GM12864 (cell line): ENCODE measurements at regions not wholly inside any gene's neighbourhood (a gene's known extent, or its start where the extent isn't known, plus 50 kb on each side); places are given as distances from the start of the nearest gene placed in this dataset.

Experiments
- DNase-seq: peaks from one replicate; pipeline ENCODE4 v3.0.0-alpha.2; 2011; ENCODE audit warnings: low read depth
- H3K4me3 ChIP-seq: 2 replicates; pipeline ENCODE4 v1.5.1; 2011; ENCODE audit warnings: mild to moderate bottlenecking, low read depth, low read length, control low read depth
- TF ChIP-seq, protein P1 (sequence below): IDR thresholded peaks from 2 replicates; pipeline ENCODE4 v1.5.1; 2011; ENCODE audit warnings: low read depth, mild to moderate bottlenecking, moderate library complexity, low read length, control low read depth, inconsistent platforms; ENCODE audit errors: missing control alignments

DNA sequence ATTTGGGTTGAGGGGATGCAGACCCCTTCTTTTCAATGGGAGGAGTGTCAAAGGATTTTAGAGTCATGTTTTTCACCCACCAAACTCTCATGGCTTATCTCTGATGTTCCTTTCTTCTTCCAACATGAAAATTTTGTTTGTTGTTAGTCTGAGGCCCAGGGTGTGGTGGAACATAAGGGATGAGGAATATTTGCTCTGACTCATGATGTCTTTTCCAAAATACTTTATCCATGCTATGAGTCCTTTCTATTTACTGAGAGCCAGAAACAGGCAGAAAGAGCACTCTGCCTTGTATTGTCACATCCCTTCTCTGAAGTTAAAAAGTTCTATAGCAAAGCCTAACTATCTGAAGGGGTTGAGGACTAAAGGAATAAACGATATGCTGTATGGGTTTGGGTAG is 61.6 kb upstream of the GYPA start:
- TF ChIP-seq, protein P1, sequence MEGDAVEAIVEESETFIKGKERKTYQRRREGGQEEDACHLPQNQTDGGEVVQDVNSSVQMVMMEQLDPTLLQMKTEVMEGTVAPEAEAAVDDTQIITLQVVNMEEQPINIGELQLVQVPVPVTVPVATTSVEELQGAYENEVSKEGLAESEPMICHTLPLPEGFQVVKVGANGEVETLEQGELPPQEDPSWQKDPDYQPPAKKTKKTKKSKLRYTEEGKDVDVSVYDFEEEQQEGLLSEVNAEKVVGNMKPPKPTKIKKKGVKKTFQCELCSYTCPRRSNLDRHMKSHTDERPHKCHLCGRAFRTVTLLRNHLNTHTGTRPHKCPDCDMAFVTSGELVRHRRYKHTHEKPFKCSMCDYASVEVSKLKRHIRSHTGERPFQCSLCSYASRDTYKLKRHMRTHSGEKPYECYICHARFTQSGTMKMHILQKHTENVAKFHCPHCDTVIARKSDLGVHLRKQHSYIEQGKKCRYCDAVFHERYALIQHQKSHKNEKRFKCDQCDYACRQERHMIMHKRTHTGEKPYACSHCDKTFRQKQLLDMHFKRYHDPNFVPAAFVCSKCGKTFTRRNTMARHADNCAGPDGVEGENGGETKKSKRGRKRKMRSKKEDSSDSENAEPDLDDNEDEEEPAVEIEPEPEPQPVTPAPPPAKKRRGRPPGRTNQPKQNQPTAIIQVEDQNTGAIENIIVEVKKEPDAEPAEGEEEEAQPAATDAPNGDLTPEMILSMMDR = no peak
- DNase-seq = no peak
- no peak overlapping the region for H3K4me3 ChIP-seq

DNA sequence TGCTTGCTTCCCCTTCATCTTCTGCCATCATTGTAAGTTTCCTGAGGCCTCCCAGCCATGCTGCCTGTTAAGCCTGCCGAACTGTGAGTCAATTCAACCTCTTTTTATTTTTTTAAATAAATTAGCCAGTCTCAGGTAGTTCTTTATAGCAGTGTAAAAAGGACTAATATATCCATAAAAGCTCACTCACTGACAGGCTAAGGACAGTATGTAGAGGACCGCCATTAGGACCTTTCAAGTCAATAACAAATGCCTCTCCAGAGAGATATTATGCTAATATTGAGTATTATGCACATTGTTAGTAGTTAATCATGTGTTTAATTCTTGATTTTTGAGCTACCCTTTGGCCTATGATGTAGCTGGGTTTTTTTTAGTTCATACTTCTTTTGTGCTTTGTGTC is 62.6 kb upstream of the GYPA start:
- DNase-seq = no peak
- no peak overlapping the region for H3K4me3 ChIP-seq
- TF ChIP-seq, protein P1 = no peak

GRCh38 chr4:144204431-144204830 is 63.9 kb upstream of the GYPA start:
- DNase-seq = no peak
- H3K4me3 ChIP-seq = no peak overlapping the region
- TF ChIP-seq, protein P1 = no peak

- TF ChIP-seq, protein P1 = no peak
- DNase-seq = no peak
- no peak overlapping the region for H3K4me3 ChIP-seq
Measured at GRCh38 chr4:144206711-144207110, 66.2 kb upstream of the GYPA start.

DNA sequence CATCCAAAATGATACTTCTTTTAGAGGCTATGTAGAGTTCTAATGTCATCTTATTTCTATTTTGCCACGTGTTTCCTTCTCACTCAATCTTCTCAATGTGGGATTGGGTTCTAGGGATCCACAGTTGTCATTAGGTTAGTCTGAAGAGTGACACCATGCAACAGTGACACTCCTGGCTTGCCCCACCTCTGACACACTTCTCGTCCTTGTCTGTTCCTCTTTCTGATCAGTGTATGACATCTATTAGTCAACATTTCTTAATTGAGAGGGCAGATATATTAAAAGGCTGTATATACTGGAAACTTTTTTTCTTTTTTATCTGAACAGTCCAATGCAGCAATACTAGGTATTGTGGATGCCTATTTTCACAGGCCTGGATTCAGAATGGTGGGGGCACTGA is 67.6 kb upstream of the GYPA start:
- H3K4me3 ChIP-seq = no peak overlapping the region
- no peak for DNase-seq
- TF ChIP-seq, protein P1 = no peak

GRCh38 chr4:144209491-144209890 is 69.0 kb upstream of the GYPA start:
- TF ChIP-seq, protein P1 = no peak
- H3K4me3 ChIP-seq = no peak overlapping the region

DNA sequence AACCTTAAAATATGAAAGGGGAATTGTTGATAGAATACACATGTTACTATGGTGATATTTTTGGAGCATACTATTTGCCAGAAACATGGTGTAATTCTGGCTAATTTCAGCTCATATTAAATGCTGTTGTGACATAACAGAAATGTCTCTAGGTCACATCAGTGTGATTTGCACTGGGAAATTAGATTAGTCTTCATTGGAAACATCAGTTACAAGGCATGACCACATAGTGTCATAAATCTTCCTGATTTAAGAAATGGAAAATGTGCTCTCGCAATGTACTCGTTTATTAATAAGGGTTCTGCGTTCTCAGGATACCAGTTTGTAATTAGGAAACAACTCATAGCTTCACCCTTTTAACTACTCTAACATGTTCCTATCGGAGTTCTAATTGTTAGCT is 72.9 kb upstream of the GYPA start:
- no peak overlapping the region for H3K4me3 ChIP-seq
- no peak for DNase-seq
- TF ChIP-seq, protein P1 = no peak

More at GRCh38 chr4:144209491-144209890, 69.0 kb upstream of the GYPA start:
- no peak for DNase-seq
